ENCODE measurements at regions not wholly inside any gene's neighbourhood (a gene's known extent, or its start where the extent isn't known, plus 50 kb on each side); places are given as distances from the start of the nearest gene placed in this dataset.

DNA sequence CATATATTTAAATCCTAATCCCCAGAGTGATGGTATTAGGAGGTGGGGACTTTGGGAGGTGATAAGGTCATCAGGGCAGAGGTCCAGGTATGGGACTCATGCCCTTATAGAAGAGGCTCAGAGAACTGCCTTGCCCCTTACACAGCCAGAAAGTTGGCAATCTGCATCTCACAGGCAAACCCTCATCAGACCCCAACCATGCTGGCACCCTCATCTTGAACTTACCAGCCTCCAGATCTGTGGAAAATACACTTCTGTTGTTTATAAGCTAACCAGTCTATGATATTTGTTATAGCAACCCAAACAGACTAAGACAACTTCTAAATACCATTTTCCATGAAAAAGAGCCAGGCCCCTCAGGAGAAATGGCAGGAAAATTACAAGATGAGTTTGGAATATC lies 69.3 kb upstream of the PRDX6 start:
- TF ChIP-seq CTCF (IDR thresholded peaks at IDR 0.05) (no peak), POLR2A (IDR thresholded peaks at IDR 0.05) (no peak)

Data from heart left ventricle (tissue), 13 donors.